ENCODE measurements at regions not wholly inside any gene's neighbourhood (a gene's known extent, or its start where the extent isn't known, plus 50 kb on each side); places are given as distances from the start of the nearest gene placed in this dataset.
"Not testable (repeated sequence)": the region's sequence is repeated elsewhere in the genome, so short reads cannot be mapped to it uniquely, and the experiment has no call there.

DNA sequence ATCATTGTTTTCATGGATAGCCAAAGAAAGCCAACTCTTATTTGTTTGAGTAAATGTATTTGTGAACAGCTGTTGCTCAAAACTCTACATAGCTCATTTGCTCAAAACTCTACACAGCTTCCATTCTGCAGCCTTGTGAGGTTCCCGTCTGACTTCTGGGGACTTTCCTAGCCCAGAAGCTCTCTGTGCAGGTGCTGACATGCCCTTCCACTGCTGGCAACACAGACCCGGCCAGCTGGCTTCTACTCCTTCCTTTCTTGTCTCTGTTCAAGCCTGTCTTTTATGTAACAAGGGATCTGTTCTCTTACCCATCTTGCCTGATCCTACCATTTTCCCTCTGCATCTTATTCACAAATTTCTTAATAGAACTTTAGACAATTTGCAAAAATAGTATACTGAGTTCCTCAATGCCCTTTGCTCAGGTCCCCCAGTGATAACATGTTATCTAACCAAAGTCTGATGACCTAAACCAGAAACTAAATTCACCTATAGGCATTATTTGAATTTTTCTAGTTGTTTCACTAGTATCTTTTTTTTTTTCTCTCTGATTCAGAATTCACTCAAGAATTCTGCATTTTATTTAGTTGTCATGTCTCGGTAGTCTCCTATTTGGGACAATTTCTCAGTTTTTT lies 556.5 kb upstream of the SEMA6A start:
- H2AK5ac ChIP-seq (ENCODE audit: low read depth, low read length): no peak overlapping the region
- H3K27me3 ChIP-seq (ENCODE audit: control insufficient read depth in 3 of 3, insufficient read depth in 3 of 3, low read depth in 1 of 3, low read length in 3 of 3): no peaks in the 10 kb centered on the region
- H3K18ac ChIP-seq (ENCODE audit: low read length): no peak overlapping the region
- no peak overlapping the region for H3K14ac ChIP-seq (ENCODE audit: low read length)
- no peaks in the 10 kb centered on the region for H3K79me1 ChIP-seq (ENCODE audit: low read depth, low read length)
- no peak for DNase-seq (ENCODE audit: low spot score)
- no peak overlapping the region for H3K23ac ChIP-seq (ENCODE audit: low read depth, low read length, poor library complexity)
- H2AFZ ChIP-seq (ENCODE audit: low read length): peak overlapping the region; percentile 56
- H3K9ac ChIP-seq (ENCODE audit: low read depth, low read length, poor library complexity): no peak overlapping the region
- no peak overlapping the region for H2BK5ac ChIP-seq (ENCODE audit: low read length)
- H2BK120ac ChIP-seq (ENCODE audit: low read depth, low read length): no peak overlapping the region
- no peak overlapping the region for H4K8ac ChIP-seq (ENCODE audit: low read depth, low read length)
- H3K9me3 ChIP-seq (replicated peaks in 1 of 2; ENCODE audit: control insufficient read depth in 2 of 2, insufficient read depth in 1 of 2, low read depth in 1 of 2, low read length in 2 of 2): peaks cover 0 to 3% of the 10 kb centered on the region in 2 donors
- no peak overlapping the region for H3K4me2 ChIP-seq (ENCODE audit: insufficient read depth, low read length, poor library complexity, severe bottlenecking)
- no peak overlapping the region for H2BK12ac ChIP-seq (ENCODE audit: low read length)
- no peak overlapping the region for H2BK15ac ChIP-seq (ENCODE audit: low read length)
- no peak overlapping the region for H3K4me3 ChIP-seq (ENCODE audit: low read length in 2 of 2)
- no peaks in the 10 kb centered on the region for H3K36me3 ChIP-seq (replicated peaks in 1 of 2; ENCODE audit: control insufficient read depth in 2 of 2, insufficient read depth in 2 of 2, low read length in 2 of 2)
- no peak overlapping the region for H3K27ac ChIP-seq (replicated peaks; ENCODE audit: low read length)
- H4K91ac ChIP-seq (ENCODE audit: low read depth, low read length, poor library complexity): no peak overlapping the region
- H3K4me1 ChIP-seq (ENCODE audit: control insufficient read depth in 2 of 2, insufficient read depth in 1 of 2, low read depth in 1 of 2, low read length in 2 of 2): peaks cover 0 to 3% of the 10 kb centered on the region in 2 donors
- WGBS, 2 donors (ENCODE audit: extremely low coverage in 2 of 2, insufficient read length in 2 of 2, insufficient replicate concordance in 1 of 2): no CpG with 5 or more reads among the region's 3 CpGs
- no peak overlapping the region for H3K4ac ChIP-seq (ENCODE audit: low read length)

DNA sequence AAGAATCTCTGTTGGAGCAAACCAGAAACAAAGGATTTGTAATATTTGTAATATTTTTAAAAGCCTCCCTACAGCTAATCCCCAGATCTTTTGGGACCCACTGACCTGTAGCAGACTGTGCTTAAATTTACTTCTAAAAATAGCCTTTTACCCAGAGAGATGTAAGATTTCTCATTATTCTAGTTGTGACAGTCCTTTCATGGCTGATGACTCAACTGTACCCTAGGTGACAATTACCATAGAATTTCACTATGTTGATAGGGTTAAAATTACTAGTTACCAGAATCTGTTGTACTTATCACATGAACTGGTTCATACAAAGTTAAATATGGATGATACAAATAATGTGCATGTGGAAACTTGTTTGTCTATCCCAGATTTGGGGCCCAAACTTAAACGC lies 543.9 kb upstream of the SEMA6A start:
- no peak overlapping the region for H3K18ac ChIP-seq (ENCODE audit: low read length)
- H2AK5ac ChIP-seq (ENCODE audit: low read depth, low read length): no peak overlapping the region
- H4K91ac ChIP-seq (ENCODE audit: low read depth, low read length, poor library complexity): no peak overlapping the region
- no peak overlapping the region for H3K23ac ChIP-seq (ENCODE audit: low read depth, low read length, poor library complexity)
- H3K14ac ChIP-seq (ENCODE audit: low read length): no peak overlapping the region
- no peaks in the 10 kb centered on the region for H3K36me3 ChIP-seq (replicated peaks in 1 of 2; ENCODE audit: control insufficient read depth in 2 of 2, insufficient read depth in 2 of 2, low read length in 2 of 2)
- H4K8ac ChIP-seq (ENCODE audit: low read depth, low read length): no peak overlapping the region
- no peak overlapping the region for H3K4me3 ChIP-seq (ENCODE audit: low read length in 2 of 2)
- peaks cover 0 to 3% of the 10 kb centered on the region in 2 donors for H3K9me3 ChIP-seq (replicated peaks in 1 of 2; ENCODE audit: control insufficient read depth in 2 of 2, insufficient read depth in 1 of 2, low read depth in 1 of 2, low read length in 2 of 2)
- H2BK5ac ChIP-seq (ENCODE audit: low read length): no peak overlapping the region
- H2BK120ac ChIP-seq (ENCODE audit: low read depth, low read length): no peak overlapping the region
- no peak overlapping the region for H3K4me2 ChIP-seq (ENCODE audit: insufficient read depth, low read length, poor library complexity, severe bottlenecking)
- H2BK12ac ChIP-seq (ENCODE audit: low read length): no peak overlapping the region
- no peaks in the 10 kb centered on the region for H3K4me1 ChIP-seq (ENCODE audit: control insufficient read depth in 2 of 2, insufficient read depth in 1 of 2, low read depth in 1 of 2, low read length in 2 of 2)
- no peaks in the 10 kb centered on the region for H3K79me1 ChIP-seq (ENCODE audit: low read depth, low read length)
- H3K9ac ChIP-seq (ENCODE audit: low read depth, low read length, poor library complexity): no peak overlapping the region
- H3K4ac ChIP-seq (ENCODE audit: low read length): no peak overlapping the region
- DNase-seq (ENCODE audit: low spot score): no peak
- H2BK15ac ChIP-seq (ENCODE audit: low read length): no peak overlapping the region
- H2AFZ ChIP-seq (ENCODE audit: low read length): no peak overlapping the region
- WGBS, 2 donors (ENCODE audit: extremely low coverage in 2 of 2, insufficient read length in 2 of 2, insufficient replicate concordance in 1 of 2): no CpG with 5 or more reads among the region's 1 CpG
- no peaks in the 10 kb centered on the region for H3K27me3 ChIP-seq (ENCODE audit: control insufficient read depth in 3 of 3, insufficient read depth in 3 of 3, low read depth in 1 of 3, low read length in 3 of 3)
- no peak overlapping the region for H3K27ac ChIP-seq (replicated peaks; ENCODE audit: low read length)

DNA sequence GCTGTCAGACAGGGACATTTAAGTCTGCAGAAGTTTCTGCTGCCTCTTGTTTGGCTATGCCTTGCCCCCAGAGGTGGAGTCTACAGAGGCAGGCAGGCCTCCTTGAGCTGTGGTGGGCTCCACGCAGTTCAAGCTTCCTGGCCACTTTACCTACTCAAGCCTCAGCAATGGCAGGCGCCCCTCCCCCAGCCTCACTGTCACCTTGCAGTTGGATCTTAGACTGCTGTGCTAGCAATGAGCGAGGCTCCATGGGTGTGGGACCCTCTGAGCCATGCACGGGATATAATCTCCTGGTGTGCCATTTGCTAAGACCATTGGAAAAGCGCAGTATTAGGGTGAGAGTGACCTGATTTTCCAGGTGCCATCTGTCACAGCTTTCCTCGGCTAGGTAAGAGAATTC lies 542.7 kb upstream of the SEMA6A start:
- DNase-seq (ENCODE audit: low spot score); H3K4me1 ChIP-seq (ENCODE audit: control insufficient read depth in 2 of 2, insufficient read depth in 1 of 2, low read depth in 1 of 2, low read length in 2 of 2); H2AFZ ChIP-seq (ENCODE audit: low read length); H3K4ac ChIP-seq (ENCODE audit: low read length); H2BK12ac ChIP-seq (ENCODE audit: low read length); H3K14ac ChIP-seq (ENCODE audit: low read length); H3K4me3 ChIP-seq (ENCODE audit: low read length in 2 of 2); H2AK5ac ChIP-seq (ENCODE audit: low read depth, low read length); H2BK120ac ChIP-seq (ENCODE audit: low read depth, low read length); H3K9me3 ChIP-seq (replicated peaks in 1 of 2; ENCODE audit: control insufficient read depth in 2 of 2, insufficient read depth in 1 of 2, low read depth in 1 of 2, low read length in 2 of 2); H3K9ac ChIP-seq (ENCODE audit: low read depth, low read length, poor library complexity); H3K23ac ChIP-seq (ENCODE audit: low read depth, low read length, poor library complexity); H3K27ac ChIP-seq (replicated peaks; ENCODE audit: low read length); H4K8ac ChIP-seq (ENCODE audit: low read depth, low read length); H2BK5ac ChIP-seq (ENCODE audit: low read length); H3K27me3 ChIP-seq (ENCODE audit: control insufficient read depth in 3 of 3, insufficient read depth in 3 of 3, low read depth in 1 of 3, low read length in 3 of 3); H3K4me2 ChIP-seq (ENCODE audit: insufficient read depth, low read length, poor library complexity, severe bottlenecking); H3K18ac ChIP-seq (ENCODE audit: low read length); H4K91ac ChIP-seq (ENCODE audit: low read depth, low read length, poor library complexity); H3K79me1 ChIP-seq (ENCODE audit: low read depth, low read length); H3K36me3 ChIP-seq (replicated peaks in 1 of 2; ENCODE audit: control insufficient read depth in 2 of 2, insufficient read depth in 2 of 2, low read length in 2 of 2); H2BK15ac ChIP-seq (ENCODE audit: low read length): not testable (repeated sequence)
- no CpG with 5 or more reads among the region's 6 CpGs for WGBS, 2 donors (ENCODE audit: extremely low coverage in 2 of 2, insufficient read length in 2 of 2, insufficient replicate concordance in 1 of 2)

DNA sequence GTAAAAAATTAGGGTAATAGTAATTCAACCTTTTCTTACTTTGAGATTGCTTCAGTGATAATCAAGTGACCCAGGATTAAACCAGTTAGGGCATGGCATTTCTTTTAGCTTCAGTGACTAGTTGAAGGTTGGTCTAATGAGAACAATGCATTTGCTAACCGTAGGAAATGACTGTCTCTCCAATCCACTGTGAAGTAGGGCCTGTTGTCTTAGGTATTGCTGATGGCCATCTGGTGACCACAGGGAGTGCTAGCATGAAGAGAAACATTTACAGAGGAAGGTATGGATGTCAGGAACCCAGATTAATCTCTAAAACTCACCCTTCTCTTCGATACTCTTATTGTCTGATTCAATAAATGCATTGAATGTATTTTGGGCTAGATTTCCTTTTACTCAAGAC lies 535.9 kb upstream of the SEMA6A start:
- peaks cover 0 to 3% of the 10 kb centered on the region in 2 donors for H3K9me3 ChIP-seq (replicated peaks in 1 of 2; ENCODE audit: control insufficient read depth in 2 of 2, insufficient read depth in 1 of 2, low read depth in 1 of 2, low read length in 2 of 2)
- no peak overlapping the region for H3K27ac ChIP-seq (replicated peaks; ENCODE audit: low read length)
- no peak overlapping the region for H2AK5ac ChIP-seq (ENCODE audit: low read depth, low read length)
- no peak overlapping the region for H2AFZ ChIP-seq (ENCODE audit: low read length)
- H2BK12ac ChIP-seq (ENCODE audit: low read length): no peak overlapping the region
- no peak overlapping the region for H3K9ac ChIP-seq (ENCODE audit: low read depth, low read length, poor library complexity)
- no peak overlapping the region for H3K18ac ChIP-seq (ENCODE audit: low read length)
- H2BK120ac ChIP-seq (ENCODE audit: low read depth, low read length): no peak overlapping the region
- H3K4me3 ChIP-seq (ENCODE audit: low read length in 2 of 2): no peak overlapping the region
- H4K8ac ChIP-seq (ENCODE audit: low read depth, low read length): no peak overlapping the region
- H3K27me3 ChIP-seq (ENCODE audit: control insufficient read depth in 3 of 3, insufficient read depth in 3 of 3, low read depth in 1 of 3, low read length in 3 of 3): no peaks in the 10 kb centered on the region
- no peaks in the 10 kb centered on the region for H3K36me3 ChIP-seq (replicated peaks in 1 of 2; ENCODE audit: control insufficient read depth in 2 of 2, insufficient read depth in 2 of 2, low read length in 2 of 2)
- no peak overlapping the region for H2BK5ac ChIP-seq (ENCODE audit: low read length)
- H3K4ac ChIP-seq (ENCODE audit: low read length): no peak overlapping the region
- H3K4me2 ChIP-seq (ENCODE audit: insufficient read depth, low read length, poor library complexity, severe bottlenecking): no peak overlapping the region
- DNase-seq (ENCODE audit: low spot score): no peak
- no CpG with 5 or more reads among the region's 2 CpGs for WGBS, 2 donors (ENCODE audit: extremely low coverage in 2 of 2, insufficient read length in 2 of 2, insufficient replicate concordance in 1 of 2)
- H3K4me1 ChIP-seq (ENCODE audit: control insufficient read depth in 2 of 2, insufficient read depth in 1 of 2, low read depth in 1 of 2, low read length in 2 of 2): peaks cover 3% of the 10 kb centered on the region in 2 donors
- no peak overlapping the region for H3K23ac ChIP-seq (ENCODE audit: low read depth, low read length, poor library complexity)
- H3K79me1 ChIP-seq (ENCODE audit: low read depth, low read length): no peaks in the 10 kb centered on the region
- H2BK15ac ChIP-seq (ENCODE audit: low read length): no peak overlapping the region
- H4K91ac ChIP-seq (ENCODE audit: low read depth, low read length, poor library complexity): no peak overlapping the region
- no peak overlapping the region for H3K14ac ChIP-seq (ENCODE audit: low read length)

All from neuronal stem cell (in vitro differentiated cells).